ENCODE measurements at regions not wholly inside any gene's neighbourhood (a gene's known extent, or its start where the extent isn't known, plus 50 kb on each side); places are given as distances from the start of the nearest gene placed in this dataset.
"Not testable (repeated sequence)": the region's sequence is repeated elsewhere in the genome, so short reads cannot be mapped to it uniquely, and the experiment has no call there.

GRCh38 chr1:24268555-24268954 lies 50.6 kb upstream of the GRHL3 start:
- DNase-seq (ENCODE audit: low read depth), result not testable (repeated sequence)

GRCh38 chr1:24266998-24267397 lies 52.2 kb upstream of the GRHL3 start:
- DNase-seq (ENCODE audit: low read depth), result no peak

GRCh38 chr1:24266398-24266941 lies 52.7 kb upstream of the GRHL3 start:
- DNase-seq (ENCODE audit: low read depth), result peak; percentile 92

- no peak for DNase-seq (ENCODE audit: low read depth)
Observed at GRCh38 chr1:24263746-24264145, 55.4 kb upstream of the GRHL3 start.

GRCh38 chr1:24263211-24263610 lies 55.9 kb upstream of the GRHL3 start:
- no peak for DNase-seq (ENCODE audit: low read depth)

GRCh38 chr1:24261977-24262376 lies 57.2 kb upstream of the GRHL3 start:
- DNase-seq (ENCODE audit: low read depth), result no peak

GRCh38 chr1:24258735-24259424 lies 60.3 kb upstream of the GRHL3 start:
- DNase-seq (ENCODE audit: low read depth), result no peak

GRCh38 chr1:24257373-24257772 lies 61.8 kb upstream of the GRHL3 start:
- DNase-seq (ENCODE audit: low read depth), result no peak

GRCh38 chr1:24256687-24257086 lies 62.5 kb upstream of the GRHL3 start:
- DNase-seq (ENCODE audit: low read depth), result no peak

GRCh38 chr1:24255226-24255625 lies 63.9 kb upstream of the GRHL3 start:
- no peak for DNase-seq (ENCODE audit: low read depth)

- DNase-seq (ENCODE audit: low read depth), result no peak
Observed at GRCh38 chr1:24254783-24255182, 64.4 kb upstream of the GRHL3 start.

GRCh38 chr1:24253571-24253970 lies 65.6 kb upstream of the GRHL3 start:
- DNase-seq (ENCODE audit: low read depth), result no peak

GRCh38 chr1:24252185-24252780 lies 65.2 kb upstream of the IFNLR1 start:
- DNase-seq (ENCODE audit: low read depth), result no peak

- DNase-seq (ENCODE audit: low read depth), result no peak
Observed at GRCh38 chr1:24251501-24251900, 64.4 kb upstream of the IFNLR1 start.

GRCh38 chr1:24250791-24251190 lies 63.7 kb upstream of the IFNLR1 start:
- DNase-seq (ENCODE audit: low read depth), result no peak

GRCh38 chr1:24250224-24250623 lies 63.1 kb upstream of the IFNLR1 start:
- no peak for DNase-seq (ENCODE audit: low read depth)

- no peak for DNase-seq (ENCODE audit: low read depth)
Observed at GRCh38 chr1:24248859-24249258, 61.8 kb upstream of the IFNLR1 start.

GRCh38 chr1:24247337-24247736 lies 60.2 kb upstream of the IFNLR1 start:
- DNase-seq (ENCODE audit: low read depth), result not testable (repeated sequence)

- no peak for DNase-seq (ENCODE audit: low read depth)
Observed at GRCh38 chr1:24244519-24245268, 57.6 kb upstream of the IFNLR1 start.

- DNase-seq (ENCODE audit: low read depth), result no peak
Observed at GRCh38 chr1:24237750-24238395, 50.8 kb upstream of the IFNLR1 start.

- DNase-seq (ENCODE audit: low read depth), result peak; percentile 19
Observed at GRCh38 chr1:24236789-24237371, 49.8 kb upstream of the IFNLR1 start.
